ENCODE measurements at regions not wholly inside any gene's neighbourhood (a gene's known extent, or its start where the extent isn't known, plus 50 kb on each side); places are given as distances from the start of the nearest gene placed in this dataset.
A peak's percentile ranks its signal among the peaks of the same experiment; 100 is the strongest.
"Not testable (repeated sequence)": the region's sequence is repeated elsewhere in the genome, so short reads cannot be mapped to it uniquely, and the experiment has no call there.

- Mint-ChIP-seq H3K9me3 (no peaks in the 10 kb centered on the region), H3K27ac (no peak overlapping the region), H3K36me3 (ENCODE audit: low read depth) (peaks cover 39% of the 10 kb centered on the region), H3K4me3 (no peak overlapping the region), H3K4me1 (peaks cover 3% of the 10 kb centered on the region), H3K27me3 (no peaks in the 10 kb centered on the region)
- no peak for DNase-seq
- intact Hi-C loops (cut with micrococcal nuclease): loop anchor here (10.0 kb wide), 1 partner anchor 442 kb away; the partner anchor contains the start of genes SBDS and TYW1
Measured at GRCh38 chr7:66553001-66553400, 75.7 kb upstream of the KCTD7 start.

DNA sequence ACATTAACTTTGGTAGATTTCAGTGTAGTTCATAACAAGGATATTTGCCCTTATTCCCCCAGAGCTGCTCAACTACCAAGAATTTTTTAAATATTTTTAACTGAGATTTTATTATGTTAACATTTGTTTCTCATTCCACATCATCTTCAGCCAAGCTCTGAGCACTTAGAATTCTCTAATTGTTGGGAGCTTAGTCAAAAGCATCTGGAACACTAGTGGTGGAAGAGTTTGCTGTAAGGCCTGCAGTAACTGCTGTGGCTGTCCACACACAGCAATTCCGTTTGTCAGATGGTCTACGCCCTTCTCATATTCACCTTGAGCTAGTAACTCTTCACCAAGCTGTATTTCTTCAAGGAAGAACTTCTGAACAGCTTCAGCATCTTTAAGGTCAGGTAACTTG is 75.0 kb upstream of the KCTD7 start:
- intact Hi-C loops (cut with micrococcal nuclease): loop anchor here (10.0 kb wide), 1 partner anchor 441 kb away; the partner anchor contains the start of genes SBDS and TYW1
- H3K4me3 Mint-ChIP-seq, H3K9me3 Mint-ChIP-seq, H3K27me3 Mint-ChIP-seq, H3K4me1 Mint-ChIP-seq, DNase-seq, H3K27ac Mint-ChIP-seq: not testable (repeated sequence)
- H3K36me3 Mint-ChIP-seq (ENCODE audit: low read depth): peaks cover 35% of the 10 kb centered on the region

DNA sequence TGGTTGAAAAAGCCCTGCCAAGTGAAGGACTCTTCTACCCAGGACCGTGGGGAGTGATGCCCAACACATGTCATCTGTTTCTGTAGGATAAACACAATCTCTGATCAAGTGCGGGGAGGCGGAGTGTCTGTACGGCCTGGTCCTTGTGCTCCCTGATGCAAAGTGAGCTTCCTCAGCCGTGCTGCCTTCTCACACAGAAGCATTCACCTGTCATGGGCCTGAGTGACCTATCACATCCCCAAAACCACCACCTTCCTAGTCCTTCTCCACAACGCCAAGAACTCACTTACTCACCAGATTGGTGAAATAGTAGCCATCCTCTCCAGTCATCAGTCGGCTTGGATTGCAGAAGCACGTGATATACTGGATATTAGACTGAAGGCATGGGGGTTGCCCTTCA is 74.4 kb upstream of the KCTD7 start:
- not testable (repeated sequence) for H3K27me3 Mint-ChIP-seq, H3K9me3 Mint-ChIP-seq, H3K4me3 Mint-ChIP-seq, H3K4me1 Mint-ChIP-seq, DNase-seq, H3K27ac Mint-ChIP-seq
- intact Hi-C loops (cut with micrococcal nuclease): loop anchor here (10.0 kb wide), 1 partner anchor 441 kb away; the partner anchor contains the start of genes SBDS and TYW1
- H3K36me3 Mint-ChIP-seq (ENCODE audit: low read depth): peaks cover 33% of the 10 kb centered on the region

- H3K36me3 Mint-ChIP-seq (ENCODE audit: low read depth): peaks cover 32% of the 10 kb centered on the region
- H3K4me3 Mint-ChIP-seq, DNase-seq, H3K27ac Mint-ChIP-seq, H3K4me1 Mint-ChIP-seq, H3K9me3 Mint-ChIP-seq, H3K27me3 Mint-ChIP-seq: not testable (repeated sequence)
- intact Hi-C loops (cut with micrococcal nuclease): loop anchor here (10.0 kb wide), 1 partner anchor 440 kb away; the partner anchor contains the start of genes SBDS and TYW1
Measured at GRCh38 chr7:66554842-66555430, 73.7 kb upstream of the KCTD7 start.

GRCh38 chr7:66556177-66556548 is 72.5 kb upstream of the KCTD7 start:
- Mint-ChIP-seq H3K27me3 (no peaks in the 10 kb centered on the region), H3K4me1 (peaks cover 3% of the 10 kb centered on the region), H3K36me3 (ENCODE audit: low read depth) (peaks cover 34% of the 10 kb centered on the region), H3K4me3 (no peak overlapping the region), H3K9me3 (no peaks in the 10 kb centered on the region), H3K27ac (no peak overlapping the region)
- no peak for DNase-seq
- intact Hi-C loops (cut with micrococcal nuclease): loop anchor here (10.0 kb wide), 1 partner anchor 439 kb away; the partner anchor contains the start of genes SBDS and TYW1

DNA sequence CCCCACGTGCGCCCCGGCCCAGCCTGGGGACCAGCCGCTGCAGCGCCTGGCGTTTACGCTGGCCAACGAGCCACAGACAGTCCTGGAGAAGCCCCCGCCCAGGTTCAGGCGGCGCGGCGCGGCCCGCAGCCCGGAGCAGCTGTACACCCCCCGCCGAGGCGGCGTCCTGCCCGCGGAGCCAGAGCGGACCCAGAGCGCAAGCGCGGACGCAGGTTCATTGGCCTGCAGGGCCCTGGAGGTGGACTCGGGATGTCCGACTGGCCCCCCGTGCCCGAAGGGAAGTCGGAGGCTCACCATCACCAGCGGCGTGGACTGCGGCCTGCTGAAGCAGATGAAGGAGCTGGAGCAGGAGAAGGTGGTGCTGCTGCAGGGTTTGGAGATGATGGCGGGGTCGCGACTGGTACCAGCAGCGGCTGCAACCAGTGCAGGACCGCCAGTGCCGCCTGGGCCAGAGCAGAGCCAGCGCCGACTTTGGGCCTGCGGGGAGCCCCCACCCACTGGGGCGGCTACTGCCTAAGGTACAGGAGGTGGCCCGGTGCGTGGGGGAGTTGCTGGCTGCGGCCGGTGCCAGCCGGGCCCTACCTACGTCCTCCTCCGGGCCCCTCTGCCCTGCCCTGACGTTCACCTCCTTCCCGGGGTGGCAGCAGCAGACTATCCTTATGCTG is 72.0 kb upstream of the KCTD7 start:
- no peak overlapping the region for H3K27ac Mint-ChIP-seq
- DNase-seq: no peak
- peaks cover 29% of the 10 kb centered on the region for H3K36me3 Mint-ChIP-seq (ENCODE audit: low read depth)
- intact Hi-C loops (cut with micrococcal nuclease): loop anchor here (1.0 to 10.0 kb wide), 3 partner anchors 98 to 438 kb away; partner anchors contain the start of genes RABGEF1, SBDS and TYW1
- H3K4me3 Mint-ChIP-seq: no peak overlapping the region
- H3K27me3 Mint-ChIP-seq: no peaks in the 10 kb centered on the region
- peaks cover 3% of the 10 kb centered on the region for H3K4me1 Mint-ChIP-seq
- H3K9me3 Mint-ChIP-seq: no peaks in the 10 kb centered on the region

GRCh38 chr7:66557214-66558200 is 71.2 kb upstream of the KCTD7 start:
- Mint-ChIP-seq H3K4me3 (no peak overlapping the region), H3K27ac (no peak overlapping the region), H3K27me3 (no peaks in the 10 kb centered on the region), H3K36me3 (ENCODE audit: low read depth) (peaks cover 25% of the 10 kb centered on the region), H3K9me3 (no peaks in the 10 kb centered on the region), H3K4me1 (peaks cover 3% of the 10 kb centered on the region)
- DNase-seq: peak; percentile 94
- intact Hi-C loops (cut with micrococcal nuclease): loop anchor here (1.0 to 10.0 kb wide), 3 partner anchors 97 to 437 kb away; partner anchors contain the start of genes RABGEF1, SBDS and TYW1

DNA sequence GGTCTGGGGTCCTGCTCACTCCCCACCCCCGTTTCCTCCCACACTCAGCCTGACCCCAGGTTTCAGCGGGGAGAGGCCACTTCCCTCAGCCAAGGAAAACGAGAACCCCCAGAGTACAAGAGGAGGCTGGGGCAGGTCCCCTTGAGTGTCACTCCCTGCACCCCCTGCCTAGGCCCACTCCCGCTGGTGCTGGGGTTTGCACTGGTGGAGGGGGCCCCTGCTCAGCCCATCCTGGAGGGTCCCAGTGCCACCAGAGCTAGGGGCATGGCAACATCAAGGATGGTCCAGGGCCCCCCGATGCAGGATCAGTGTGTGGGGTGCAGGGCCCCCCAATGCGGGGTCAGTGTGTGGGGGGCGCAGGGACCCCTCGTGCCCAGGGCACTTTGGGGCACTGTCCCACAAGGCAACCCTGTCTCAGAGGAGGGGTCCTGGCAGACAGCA is 70.5 kb upstream of the KCTD7 start:
- H3K27ac Mint-ChIP-seq: no peak overlapping the region
- peaks cover 5% of the 10 kb centered on the region for H3K4me1 Mint-ChIP-seq
- H3K9me3 Mint-ChIP-seq: no peaks in the 10 kb centered on the region
- no peak overlapping the region for H3K4me3 Mint-ChIP-seq
- DNase-seq: no peak
- intact Hi-C loops (cut with micrococcal nuclease): loop anchor here (10.0 kb wide), 1 partner anchor 437 kb away; the partner anchor contains the start of genes SBDS and TYW1
- H3K36me3 Mint-ChIP-seq (ENCODE audit: low read depth): peaks cover 23% of the 10 kb centered on the region
- H3K27me3 Mint-ChIP-seq: no peaks in the 10 kb centered on the region

DNA sequence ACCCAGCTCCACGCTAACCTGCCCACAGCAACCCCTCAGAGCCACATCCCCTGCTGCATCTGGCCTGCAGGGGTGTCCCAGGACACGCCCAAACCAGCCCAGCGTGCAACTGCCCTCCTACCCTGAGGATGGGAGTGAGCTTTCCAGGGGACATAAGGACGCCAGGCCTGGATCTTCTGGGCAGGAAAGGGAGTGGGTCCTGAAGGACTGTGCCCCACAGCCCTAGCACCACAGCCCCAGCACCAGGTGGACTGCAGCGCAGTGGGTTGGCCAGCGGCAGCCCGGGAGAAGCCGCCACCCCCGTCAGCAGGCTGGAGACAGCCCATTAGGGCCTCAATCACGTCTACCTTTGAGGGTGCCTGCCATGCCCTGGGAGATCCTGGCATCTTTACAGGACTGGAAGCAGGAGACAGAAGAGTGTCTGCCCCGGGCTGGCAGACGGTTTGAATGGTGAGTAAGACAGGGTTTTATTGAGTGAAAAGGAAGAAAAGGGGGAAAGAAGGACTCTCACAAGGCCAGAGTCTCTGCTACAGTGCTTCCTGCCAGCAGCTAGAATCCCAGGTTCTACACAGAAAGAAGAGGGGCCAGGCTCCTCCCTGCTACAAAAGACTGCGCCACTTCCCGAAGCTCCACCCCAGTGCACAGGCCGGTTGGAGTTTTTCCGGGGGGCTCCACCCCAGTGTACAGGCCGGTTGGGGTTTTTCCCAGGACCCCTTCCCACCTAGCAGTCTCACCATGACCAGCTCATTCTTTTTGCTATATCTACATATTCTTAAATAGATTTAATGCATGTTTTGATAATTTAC is 69.8 kb upstream of the KCTD7 start:
- intact Hi-C loops (cut with micrococcal nuclease): loop anchor here (10.0 kb wide), 1 partner anchor 436 kb away; the partner anchor contains the start of genes SBDS and TYW1
- Mint-ChIP-seq H3K4me1 (peaks cover 5% of the 10 kb centered on the region), H3K36me3 (ENCODE audit: low read depth) (peaks cover 24% of the 10 kb centered on the region), H3K27ac (no peak overlapping the region), H3K27me3 (no peaks in the 10 kb centered on the region), H3K9me3 (no peaks in the 10 kb centered on the region), H3K4me3 (no peak overlapping the region)
- no peak for DNase-seq

- no peak for DNase-seq
- Mint-ChIP-seq H3K9me3 (no peaks in the 10 kb centered on the region), H3K27ac (no peak overlapping the region), H3K27me3 (no peaks in the 10 kb centered on the region), H3K36me3 (ENCODE audit: low read depth) (peaks cover 27% of the 10 kb centered on the region), H3K4me3 (no peak overlapping the region), H3K4me1 (peaks cover 5% of the 10 kb centered on the region)
- intact Hi-C loops (cut with micrococcal nuclease): loop anchor here (1.0 kb wide), 1 partner anchor 229 kb away; no protein-coding TSS in a partner anchor
Measured at GRCh38 chr7:66564045-66564444, 64.6 kb upstream of the KCTD7 start.

DNA sequence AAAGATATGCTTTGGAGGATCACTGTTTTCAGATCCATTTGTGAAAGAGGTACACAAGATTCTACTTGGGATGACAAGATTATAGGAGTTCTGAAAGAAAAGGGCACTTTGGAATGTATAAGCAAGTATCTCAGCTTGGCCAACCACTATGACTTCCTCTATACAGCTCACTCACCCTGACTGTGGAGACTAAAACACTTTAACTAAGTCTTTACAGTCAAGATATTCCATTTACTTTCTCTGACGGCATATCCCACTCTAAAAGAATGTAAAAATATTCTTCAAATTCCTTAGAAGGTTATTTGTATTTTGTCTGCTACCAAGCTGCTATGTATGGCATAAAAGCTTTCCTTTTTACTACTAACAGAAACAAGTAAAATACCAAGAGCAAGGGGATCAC is 58.5 kb upstream of the KCTD7 start:
- H3K27ac Mint-ChIP-seq; DNase-seq; intact Hi-C loops (cut with micrococcal nuclease); H3K4me1 Mint-ChIP-seq; H3K27me3 Mint-ChIP-seq; H3K9me3 Mint-ChIP-seq; H3K4me3 Mint-ChIP-seq: not testable (repeated sequence)
- H3K36me3 Mint-ChIP-seq (ENCODE audit: low read depth): peaks cover 60% of the 10 kb centered on the region

DNA sequence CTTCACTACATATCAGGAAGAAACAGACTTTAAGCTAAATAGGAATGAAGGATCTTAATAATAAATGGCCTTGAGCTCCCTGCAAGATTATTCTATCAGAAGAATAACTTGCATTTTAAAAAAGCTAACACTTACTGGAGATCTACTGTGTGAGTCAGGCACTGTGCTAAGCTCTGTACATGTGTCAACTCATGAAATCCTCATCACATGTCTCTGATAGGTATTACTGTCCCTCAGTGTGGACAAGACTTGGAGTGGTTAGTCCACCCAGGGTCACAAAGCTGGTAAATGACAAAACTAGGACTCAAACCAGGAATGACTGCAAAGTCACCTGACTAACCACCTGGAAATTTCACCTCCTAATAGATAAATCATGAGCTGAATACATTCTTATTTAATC is 57.1 kb upstream of the KCTD7 start:
- H3K36me3 Mint-ChIP-seq (ENCODE audit: low read depth): peaks cover 66% of the 10 kb centered on the region

More for the DNA sequence above, 57.1 kb upstream of the KCTD7 start:
- DNase-seq: no peak
- peaks cover 11% of the 10 kb centered on the region for H3K4me1 Mint-ChIP-seq
- no peak overlapping the region for H3K27ac Mint-ChIP-seq
- intact Hi-C loops (cut with micrococcal nuclease): no loop called here
- H3K27me3 Mint-ChIP-seq: no peaks in the 10 kb centered on the region
- no peak overlapping the region for H3K4me3 Mint-ChIP-seq
- no peaks in the 10 kb centered on the region for H3K9me3 Mint-ChIP-seq
